ENCODE measurements at regions not wholly inside any gene's neighbourhood (a gene's known extent, or its start where the extent isn't known, plus 50 kb on each side); places are given as distances from the start of the nearest gene placed in this dataset.

DNA sequence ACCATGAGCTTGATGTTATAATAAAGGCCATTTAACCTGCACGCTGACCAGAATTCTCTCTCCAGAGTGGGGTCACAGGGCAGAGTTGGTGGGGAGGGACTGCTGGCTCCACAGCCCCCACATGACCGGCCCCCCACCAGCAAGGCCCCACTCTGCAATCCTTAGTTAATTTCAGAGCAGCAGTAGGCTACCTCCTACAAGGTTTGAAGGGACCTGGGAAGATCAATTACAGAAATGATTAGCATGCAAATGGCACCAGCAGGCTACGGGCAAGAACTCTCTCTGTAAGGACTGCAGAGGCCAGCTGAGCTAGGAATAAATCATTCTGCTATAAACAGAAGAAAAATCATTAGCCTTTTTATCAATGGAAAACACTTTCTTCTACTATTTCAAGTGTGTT lies 135.3 kb downstream of the C1D start:
- H3K4me2 ChIP-seq = peak overlapping the region; percentile 62

DNA sequence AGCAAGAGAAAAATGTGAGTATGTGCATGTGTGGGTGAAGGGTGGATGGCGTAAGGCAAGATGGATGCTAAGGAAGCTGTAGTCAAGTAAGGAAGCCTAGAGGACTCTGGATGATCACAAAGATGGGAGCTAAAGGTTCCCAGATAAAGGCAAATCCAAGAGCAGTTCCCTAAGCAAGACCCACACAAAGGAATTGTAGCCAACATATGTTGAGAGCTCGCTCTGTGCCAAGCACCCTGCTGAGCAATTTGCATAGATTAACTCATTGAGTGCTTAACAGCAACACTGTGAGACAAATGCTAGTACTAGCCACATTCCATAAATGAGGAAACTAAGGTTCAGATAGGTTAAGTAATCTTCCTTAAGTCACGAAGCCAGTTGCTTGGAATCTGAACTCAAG lies 132.6 kb downstream of the C1D start:
- Mint-ChIP-seq H3K36me3 (ENCODE audit: low read depth) (no peaks in the 10 kb centered on the region), H3K4me1 (peaks cover 45% of the 10 kb centered on the region), H3K27me3 (ENCODE audit: insufficient read depth, low read depth, poor library complexity) (peaks cover 10% of the 10 kb centered on the region), H3K9me3 (peaks cover under 1% of the 10 kb centered on the region; the same call in 1 of the 3 replicates), H3K27ac (no peak overlapping the region), H3K4me3 (peak overlapping the region; percentile 5; the same call in 1 of the 3 replicates)
- no peaks in the 10 kb centered on the region for H3K79me2 ChIP-seq (replicated peaks; ENCODE audit: insufficient read depth)
- ATAC-seq (peak; percentile 90), DNase-seq (ENCODE audit: low spot score) (peak; percentile 93)
- H3K4me1 ChIP-seq (ENCODE audit: insufficient read depth) = peaks cover 43% of the 10 kb centered on the region
- no peak overlapping the region for H3K27ac ChIP-seq (ENCODE audit: low read depth)
- H2AFZ ChIP-seq = no peak overlapping the region
- TF ChIP-seq, protein P1, sequence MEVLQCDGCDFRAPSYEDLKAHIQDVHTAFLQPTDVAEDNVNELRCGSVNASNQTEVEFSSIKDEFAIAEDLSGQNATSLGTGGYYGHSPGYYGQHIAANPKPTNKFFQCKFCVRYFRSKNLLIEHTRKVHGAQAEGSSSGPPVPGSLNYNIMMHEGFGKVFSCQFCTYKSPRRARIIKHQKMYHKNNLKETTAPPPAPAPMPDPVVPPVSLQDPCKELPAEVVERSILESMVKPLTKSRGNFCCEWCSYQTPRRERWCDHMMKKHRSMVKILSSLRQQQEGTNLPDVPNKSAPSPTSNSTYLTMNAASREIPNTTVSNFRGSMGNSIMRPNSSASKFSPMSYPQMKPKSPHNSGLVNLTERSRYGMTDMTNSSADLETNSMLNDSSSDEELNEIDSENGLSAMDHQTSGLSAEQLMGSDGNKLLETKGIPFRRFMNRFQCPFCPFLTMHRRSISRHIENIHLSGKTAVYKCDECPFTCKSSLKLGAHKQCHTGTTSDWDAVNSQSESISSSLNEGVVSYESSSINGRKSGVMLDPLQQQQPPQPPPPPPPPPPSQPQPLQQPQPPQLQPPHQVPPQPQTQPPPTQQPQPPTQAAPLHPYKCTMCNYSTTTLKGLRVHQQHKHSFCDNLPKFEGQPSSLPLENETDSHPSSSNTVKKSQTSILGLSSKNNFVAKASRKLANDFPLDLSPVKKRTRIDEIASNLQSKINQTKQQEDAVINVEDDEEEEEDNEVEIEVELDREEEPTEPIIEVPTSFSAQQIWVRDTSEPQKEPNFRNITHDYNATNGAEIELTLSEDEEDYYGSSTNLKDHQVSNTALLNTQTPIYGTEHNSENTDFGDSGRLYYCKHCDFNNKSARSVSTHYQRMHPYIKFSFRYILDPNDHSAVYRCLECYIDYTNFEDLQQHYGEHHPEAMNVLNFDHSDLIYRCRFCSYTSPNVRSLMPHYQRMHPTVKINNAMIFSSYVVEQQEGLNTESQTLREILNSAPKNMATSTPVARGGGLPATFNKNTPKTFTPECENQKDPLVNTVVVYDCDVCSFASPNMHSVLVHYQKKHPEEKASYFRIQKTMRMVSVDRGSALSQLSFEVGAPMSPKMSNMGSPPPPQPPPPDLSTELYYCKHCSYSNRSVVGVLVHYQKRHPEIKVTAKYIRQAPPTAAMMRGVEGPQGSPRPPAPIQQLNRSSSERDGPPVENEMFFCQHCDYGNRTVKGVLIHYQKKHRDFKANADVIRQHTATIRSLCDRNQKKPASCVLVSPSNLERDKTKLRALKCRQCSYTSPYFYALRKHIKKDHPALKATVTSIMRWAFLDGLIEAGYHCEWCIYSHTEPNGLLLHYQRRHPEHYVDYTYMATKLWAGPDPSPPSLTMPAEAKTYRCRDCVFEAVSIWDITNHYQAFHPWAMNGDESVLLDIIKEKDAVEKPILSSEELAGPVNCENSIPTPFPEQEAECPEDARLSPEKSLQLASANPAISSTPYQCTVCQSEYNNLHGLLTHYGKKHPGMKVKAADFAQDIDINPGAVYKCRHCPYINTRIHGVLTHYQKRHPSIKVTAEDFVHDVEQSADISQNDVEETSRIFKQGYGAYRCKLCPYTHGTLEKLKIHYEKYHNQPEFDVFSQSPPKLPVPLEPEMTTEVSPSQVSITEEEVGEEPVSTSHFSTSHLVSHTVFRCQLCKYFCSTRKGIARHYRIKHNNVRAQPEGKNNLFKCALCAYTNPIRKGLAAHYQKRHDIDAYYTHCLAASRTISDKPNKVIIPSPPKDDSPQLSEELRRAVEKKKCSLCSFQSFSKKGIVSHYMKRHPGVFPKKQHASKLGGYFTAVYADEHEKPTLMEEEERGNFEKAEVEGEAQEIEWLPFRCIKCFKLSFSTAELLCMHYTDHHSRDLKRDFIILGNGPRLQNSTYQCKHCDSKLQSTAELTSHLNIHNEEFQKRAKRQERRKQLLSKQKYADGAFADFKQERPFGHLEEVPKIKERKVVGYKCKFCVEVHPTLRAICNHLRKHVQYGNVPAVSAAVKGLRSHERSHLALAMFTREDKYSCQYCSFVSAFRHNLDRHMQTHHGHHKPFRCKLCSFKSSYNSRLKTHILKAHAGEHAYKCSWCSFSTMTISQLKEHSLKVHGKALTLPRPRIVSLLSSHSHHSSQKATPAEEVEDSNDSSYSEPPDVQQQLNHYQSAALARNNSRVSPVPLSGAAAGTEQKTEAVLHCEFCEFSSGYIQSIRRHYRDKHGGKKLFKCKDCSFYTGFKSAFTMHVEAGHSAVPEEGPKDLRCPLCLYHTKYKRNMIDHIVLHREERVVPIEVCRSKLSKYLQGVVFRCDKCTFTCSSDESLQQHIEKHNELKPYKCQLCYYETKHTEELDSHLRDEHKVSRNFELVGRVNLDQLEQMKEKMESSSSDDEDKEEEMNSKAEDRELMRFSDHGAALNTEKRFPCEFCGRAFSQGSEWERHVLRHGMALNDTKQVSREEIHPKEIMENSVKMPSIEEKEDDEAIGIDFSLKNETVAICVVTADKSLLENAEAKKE (CRISPR knock-in tag; IDR thresholded peaks at IDR 0.05) = peak; percentile 97
- TF ChIP-seq, protein P2, sequence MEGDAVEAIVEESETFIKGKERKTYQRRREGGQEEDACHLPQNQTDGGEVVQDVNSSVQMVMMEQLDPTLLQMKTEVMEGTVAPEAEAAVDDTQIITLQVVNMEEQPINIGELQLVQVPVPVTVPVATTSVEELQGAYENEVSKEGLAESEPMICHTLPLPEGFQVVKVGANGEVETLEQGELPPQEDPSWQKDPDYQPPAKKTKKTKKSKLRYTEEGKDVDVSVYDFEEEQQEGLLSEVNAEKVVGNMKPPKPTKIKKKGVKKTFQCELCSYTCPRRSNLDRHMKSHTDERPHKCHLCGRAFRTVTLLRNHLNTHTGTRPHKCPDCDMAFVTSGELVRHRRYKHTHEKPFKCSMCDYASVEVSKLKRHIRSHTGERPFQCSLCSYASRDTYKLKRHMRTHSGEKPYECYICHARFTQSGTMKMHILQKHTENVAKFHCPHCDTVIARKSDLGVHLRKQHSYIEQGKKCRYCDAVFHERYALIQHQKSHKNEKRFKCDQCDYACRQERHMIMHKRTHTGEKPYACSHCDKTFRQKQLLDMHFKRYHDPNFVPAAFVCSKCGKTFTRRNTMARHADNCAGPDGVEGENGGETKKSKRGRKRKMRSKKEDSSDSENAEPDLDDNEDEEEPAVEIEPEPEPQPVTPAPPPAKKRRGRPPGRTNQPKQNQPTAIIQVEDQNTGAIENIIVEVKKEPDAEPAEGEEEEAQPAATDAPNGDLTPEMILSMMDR (conservative IDR thresholded peaks at IDR 0.05; ENCODE audit: low read depth in 2 of 2) = no peak
- no peaks in the 10 kb centered on the region for H3F3A ChIP-seq (replicated peaks; ENCODE audit: low read depth)
- H3K36me3 ChIP-seq (ENCODE audit: insufficient read depth) = no peaks in the 10 kb centered on the region
- peak overlapping the region; percentile 71 for H3K4me2 ChIP-seq
- H3K4me3 ChIP-seq = peak overlapping the region; percentile 27
- H3K27me3 ChIP-seq (ENCODE audit: insufficient read depth) = peaks cover 8% of the 10 kb centered on the region; the same call in 1 of the 2 replicates
- H4K20me1 ChIP-seq (replicated peaks; ENCODE audit: insufficient read depth) = no peaks in the 10 kb centered on the region
- no peaks in the 10 kb centered on the region; the same call in 1 of the 2 replicates for H3K9me2 ChIP-seq (ENCODE audit: insufficient read depth)

More for the DNA sequence above, 135.3 kb downstream of the C1D start:
- H2AFZ ChIP-seq = no peak overlapping the region
- H3K27me3 ChIP-seq (ENCODE audit: insufficient read depth) = peaks cover 8% of the 10 kb centered on the region; the same call in 1 of the 2 replicates
- no peaks in the 10 kb centered on the region for H3K79me2 ChIP-seq (replicated peaks; ENCODE audit: insufficient read depth)
- DNase-seq (ENCODE audit: low spot score) = peak; percentile 61
- H3K27ac ChIP-seq (ENCODE audit: low read depth) = no peak overlapping the region
- no peaks in the 10 kb centered on the region for H4K20me1 ChIP-seq (replicated peaks; ENCODE audit: insufficient read depth)
- no peaks in the 10 kb centered on the region; the same call in 2 of the 3 replicates for H3K36me3 Mint-ChIP-seq (ENCODE audit: low read depth)
- H3K27me3 Mint-ChIP-seq (ENCODE audit: insufficient read depth, low read depth, poor library complexity) = peaks cover 10% of the 10 kb centered on the region
- peaks cover 56% of the 10 kb centered on the region for H3K4me1 Mint-ChIP-seq
- peak overlapping the region; percentile 31 for H3K4me3 ChIP-seq
- H3K9me2 ChIP-seq (ENCODE audit: insufficient read depth) = no peaks in the 10 kb centered on the region
- peaks cover 4% of the 10 kb centered on the region; the same call in 2 of the 3 replicates for H3K9me3 Mint-ChIP-seq
- peak overlapping the region; percentile 39 for H3K4me3 Mint-ChIP-seq
- H3K36me3 ChIP-seq (ENCODE audit: insufficient read depth) = no peaks in the 10 kb centered on the region
- H3K4me1 ChIP-seq (ENCODE audit: insufficient read depth) = peaks cover 50% of the 10 kb centered on the region
- H3K27ac Mint-ChIP-seq = no peak overlapping the region
- ATAC-seq = peak; percentile 87
- TF ChIP-seq EZH2phosphoT487 (IDR thresholded peaks at IDR 0.05; ENCODE audit: unreplicated experiment) (no peak), STAT1 (IDR thresholded peaks at IDR 0.05; ENCODE audit: unreplicated experiment) (no peak), JUNB (IDR thresholded peaks at IDR 0.05; ENCODE audit: unreplicated experiment) (no peak)
- TF ChIP-seq, protein P2 (conservative IDR thresholded peaks at IDR 0.05; ENCODE audit: low read depth in 2 of 2) = no peak
- H3F3A ChIP-seq (replicated peaks; ENCODE audit: low read depth) = no peaks in the 10 kb centered on the region
